Panc1 (cell line): ENCODE measurements at regions not wholly inside any gene's neighbourhood (a gene's known extent, or its start where the extent isn't known, plus 50 kb on each side); places are given as distances from the start of the nearest gene placed in this dataset.

ENCODE experiments used
- ATAC-seq: fragments of 200-7000 bp; cut with Tn5 transposase; 2 replicates; pipeline ENCODE4 v1.9.1; 2020; ENCODE audit warnings: mild to moderate bottlenecking, moderate library complexity
- BruUV-seq: library from RNA; stranded (reverse); fragments of 400-500 nt; replicated peaks from 2 replicates; lab custom pipeline; 2021; lab: Mats Ljungman, UMichigan
- CTCF ChIA-PET: fragments of 300-600 bp; sonication (Branson Sonifier 250); formaldehyde crosslinking; loops from one replicate; lab custom pipeline; 2022; ENCODE audit warnings: antibody characterized with exemption; lab: Charles Lee
- POLR2A ChIA-PET: fragments of 300-600 bp; sonication (Branson Sonifier 250); formaldehyde crosslinking; loops from one replicate; lab custom pipeline; 2022; ENCODE audit warnings: antibody characterized with exemption; lab: Charles Lee
- DNase-seq: peaks from one replicate; pipeline ENCODE4 v3.0.0-alpha.2; 2010; ENCODE audit warnings: low read depth, low spot score
- H3K27ac ChIP-seq: 2 replicates; pipeline ENCODE4 v1.5.1; 2011; ENCODE audit warnings: mild to moderate bottlenecking, low read length, inconsistent platforms
- H3K27me3 ChIP-seq: fragments of 200-500 bp; sonication (Bioruptor generic); 2 replicates; pipeline ENCODE4 v1.6.0; 2014; ENCODE audit warnings: low read length, inconsistent platforms; ENCODE audit not compliant: control insufficient read depth, insufficient read depth
- H3K36me3 ChIP-seq: fragments of 200-500 bp; sonication (Bioruptor generic); 2 replicates; pipeline ENCODE4 v1.5.1; 2014; ENCODE audit warnings: inconsistent platforms, mild to moderate bottlenecking, low read length, moderate library complexity; ENCODE audit not compliant: control insufficient read depth, insufficient read depth
- H3K4me1 ChIP-seq: 2 replicates; pipeline ENCODE4 v1.5.1; 2011; ENCODE audit warnings: inconsistent platforms, mild to moderate bottlenecking, low read length, moderate library complexity; ENCODE audit not compliant: control insufficient read depth, insufficient read depth
- H3K4me3 ChIP-seq, 2 experiments: 2 replicates each; pipeline ENCODE4 v1.5.1; 2011 to 2012; ENCODE audit warnings: low read depth in 2 of 2, low read length in 2 of 2, mild to moderate bottlenecking in 2 of 2, inconsistent platforms in 1 of 2, moderate library complexity in 1 of 2
- H3K9me3 ChIP-seq: fragments of 200-500 bp; sonication (Bioruptor generic); 2 replicates; pipeline ENCODE4 v1.5.1; 2014; ENCODE audit warnings: low read depth, mild to moderate bottlenecking, inconsistent platforms, low read length, moderate library complexity; ENCODE audit not compliant: control insufficient read depth, insufficient read depth
- POLR2AphosphoS5 ChIP-seq: IDR thresholded peaks from 2 replicates; pipeline ENCODE4 v1.6.1; 2012; ENCODE audit warnings: mild to moderate bottlenecking, low read depth, low read length, moderate library complexity
- SIN3A ChIP-seq: IDR thresholded peaks from 2 replicates; pipeline ENCODE4 v1.6.1; 2012; ENCODE audit warnings: low read depth, mild to moderate bottlenecking, low read length, moderate library complexity, borderline replicate concordance; ENCODE audit not compliant: insufficient read depth
- TCF7L2 ChIP-seq: IDR thresholded peaks from 2 replicates; pipeline ENCODE4 v1.6.1; 2011; ENCODE audit warnings: mild to moderate bottlenecking, low read depth, low read length, inconsistent platforms
- in situ Hi-C: cut with HindIII; loops from 2 replicates; pipeline ENCODE4 v1.10.0; 2016; ENCODE audit warnings: low sequenced_read_pairs, low pct_unique_long_range_greater_than_20kb
- intact Hi-C: fragments of 100-400 bp; cut with micrococcal nuclease; formaldehyde crosslinking; loops from one replicate; pipeline ENCODE4 v1.10.0; 2022; ENCODE audit not compliant: unreplicated experiment
- TF ChIP-seq, protein P1 (sequence below): fragments of 450-650 bp; IDR thresholded peaks from 2 replicates; pipeline ENCODE4 v1.5.1; 2017; ENCODE audit warnings: mild to moderate bottlenecking
- TF ChIP-seq, protein P2 (sequence below), 2 experiments: IDR thresholded peaks; 2 replicates each; pipeline ENCODE4 v1.6.1; 2011 to 2012; ENCODE audit warnings: low read depth in 2 of 2, control low read depth in 1 of 2, low read length in 1 of 2, mild to moderate bottlenecking in 1 of 2, moderate library complexity in 1 of 2; ENCODE audit not compliant: insufficient read depth in 1 of 2

DNA sequence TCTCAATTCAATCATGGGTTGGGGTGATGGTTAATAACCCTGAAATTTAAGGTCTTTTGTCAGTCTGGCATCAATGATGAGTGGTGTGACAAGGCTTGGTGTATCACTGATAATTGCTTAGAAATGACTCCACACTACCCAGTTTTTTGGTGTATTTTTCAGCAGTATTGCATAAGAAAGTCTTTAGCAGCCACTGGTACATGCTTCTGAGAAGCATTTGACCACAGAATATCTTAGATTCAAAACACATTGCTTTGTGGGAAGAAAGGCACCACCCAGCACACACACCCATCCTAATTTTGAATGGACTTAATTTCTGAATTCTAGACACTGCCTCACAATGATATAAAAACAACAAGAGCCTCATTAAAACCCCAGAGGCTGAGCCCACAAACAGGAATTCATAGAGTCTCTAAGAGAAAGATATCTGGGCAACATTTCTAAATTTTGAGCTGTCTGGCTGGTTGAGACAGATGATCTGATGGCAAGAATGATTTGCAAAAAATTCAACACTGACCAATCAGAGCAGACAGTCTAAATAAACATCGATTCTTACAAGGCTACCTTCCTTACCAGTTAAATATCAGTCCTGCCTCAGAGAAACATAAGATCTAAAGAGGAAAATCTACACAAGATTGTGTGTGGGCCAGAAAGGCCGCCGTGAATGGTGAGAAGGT, 114.7 kb upstream of the CYP1B1 start:
- CTCF ChIA-PET: no interaction called here
- no peak overlapping the region for H3K27ac ChIP-seq
- POLR2A ChIA-PET: no interaction called here

DNA sequence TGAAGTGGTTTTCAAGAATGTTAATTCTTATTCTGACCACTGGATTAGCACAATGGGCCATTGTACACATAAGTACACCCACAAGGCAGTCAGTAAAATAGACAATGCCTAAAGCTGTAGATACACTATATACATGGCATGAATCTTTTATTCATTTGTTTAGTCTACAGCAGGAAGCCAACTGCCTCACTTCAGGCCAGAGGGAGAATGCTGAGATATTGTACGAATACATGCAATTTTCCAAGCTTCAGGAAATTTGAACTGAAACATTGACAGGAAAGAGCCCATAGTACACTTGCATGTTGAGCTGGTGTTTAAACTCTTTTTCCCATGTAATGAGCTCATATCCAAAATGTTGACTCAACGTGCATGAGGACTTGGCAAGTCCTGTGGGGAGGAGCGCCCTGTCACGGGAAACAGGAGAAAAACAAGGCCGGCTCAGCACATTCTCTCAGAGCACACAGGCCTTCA, 111.6 kb upstream of the CYP1B1 start:
- ChIA-PET POLR2A (no interaction called here), CTCF (interaction anchor here (0.7 kb wide), 1 partner anchor 92 kb away, joined by 7 read pairs; no protein-coding TSS in a partner anchor)
- H3K27ac ChIP-seq: no peak overlapping the region
- no peak for DNase-seq
- no TSS peak for BruUV-seq
- no peaks in the 10 kb centered on the region for H3K36me3 ChIP-seq
- intact Hi-C loops (no loop called here), in situ Hi-C loops (no loop called here)
- H3K27me3 ChIP-seq: no peaks in the 10 kb centered on the region
- no peak for ATAC-seq
- no peaks in the 10 kb centered on the region for H3K4me1 ChIP-seq
- TF ChIP-seq, protein P1, sequence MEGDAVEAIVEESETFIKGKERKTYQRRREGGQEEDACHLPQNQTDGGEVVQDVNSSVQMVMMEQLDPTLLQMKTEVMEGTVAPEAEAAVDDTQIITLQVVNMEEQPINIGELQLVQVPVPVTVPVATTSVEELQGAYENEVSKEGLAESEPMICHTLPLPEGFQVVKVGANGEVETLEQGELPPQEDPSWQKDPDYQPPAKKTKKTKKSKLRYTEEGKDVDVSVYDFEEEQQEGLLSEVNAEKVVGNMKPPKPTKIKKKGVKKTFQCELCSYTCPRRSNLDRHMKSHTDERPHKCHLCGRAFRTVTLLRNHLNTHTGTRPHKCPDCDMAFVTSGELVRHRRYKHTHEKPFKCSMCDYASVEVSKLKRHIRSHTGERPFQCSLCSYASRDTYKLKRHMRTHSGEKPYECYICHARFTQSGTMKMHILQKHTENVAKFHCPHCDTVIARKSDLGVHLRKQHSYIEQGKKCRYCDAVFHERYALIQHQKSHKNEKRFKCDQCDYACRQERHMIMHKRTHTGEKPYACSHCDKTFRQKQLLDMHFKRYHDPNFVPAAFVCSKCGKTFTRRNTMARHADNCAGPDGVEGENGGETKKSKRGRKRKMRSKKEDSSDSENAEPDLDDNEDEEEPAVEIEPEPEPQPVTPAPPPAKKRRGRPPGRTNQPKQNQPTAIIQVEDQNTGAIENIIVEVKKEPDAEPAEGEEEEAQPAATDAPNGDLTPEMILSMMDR: no peak
- TF ChIP-seq, protein P2, sequence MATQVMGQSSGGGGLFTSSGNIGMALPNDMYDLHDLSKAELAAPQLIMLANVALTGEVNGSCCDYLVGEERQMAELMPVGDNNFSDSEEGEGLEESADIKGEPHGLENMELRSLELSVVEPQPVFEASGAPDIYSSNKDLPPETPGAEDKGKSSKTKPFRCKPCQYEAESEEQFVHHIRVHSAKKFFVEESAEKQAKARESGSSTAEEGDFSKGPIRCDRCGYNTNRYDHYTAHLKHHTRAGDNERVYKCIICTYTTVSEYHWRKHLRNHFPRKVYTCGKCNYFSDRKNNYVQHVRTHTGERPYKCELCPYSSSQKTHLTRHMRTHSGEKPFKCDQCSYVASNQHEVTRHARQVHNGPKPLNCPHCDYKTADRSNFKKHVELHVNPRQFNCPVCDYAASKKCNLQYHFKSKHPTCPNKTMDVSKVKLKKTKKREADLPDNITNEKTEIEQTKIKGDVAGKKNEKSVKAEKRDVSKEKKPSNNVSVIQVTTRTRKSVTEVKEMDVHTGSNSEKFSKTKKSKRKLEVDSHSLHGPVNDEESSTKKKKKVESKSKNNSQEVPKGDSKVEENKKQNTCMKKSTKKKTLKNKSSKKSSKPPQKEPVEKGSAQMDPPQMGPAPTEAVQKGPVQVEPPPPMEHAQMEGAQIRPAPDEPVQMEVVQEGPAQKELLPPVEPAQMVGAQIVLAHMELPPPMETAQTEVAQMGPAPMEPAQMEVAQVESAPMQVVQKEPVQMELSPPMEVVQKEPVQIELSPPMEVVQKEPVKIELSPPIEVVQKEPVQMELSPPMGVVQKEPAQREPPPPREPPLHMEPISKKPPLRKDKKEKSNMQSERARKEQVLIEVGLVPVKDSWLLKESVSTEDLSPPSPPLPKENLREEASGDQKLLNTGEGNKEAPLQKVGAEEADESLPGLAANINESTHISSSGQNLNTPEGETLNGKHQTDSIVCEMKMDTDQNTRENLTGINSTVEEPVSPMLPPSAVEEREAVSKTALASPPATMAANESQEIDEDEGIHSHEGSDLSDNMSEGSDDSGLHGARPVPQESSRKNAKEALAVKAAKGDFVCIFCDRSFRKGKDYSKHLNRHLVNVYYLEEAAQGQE (IDR thresholded peaks at IDR 0.05; ENCODE audit: insufficient read depth in 1 of 2, low read depth in 2 of 2, low read length in 1 of 2): no peak
- H3K4me3 ChIP-seq: no peak overlapping the region
- no peaks in the 10 kb centered on the region for H3K9me3 ChIP-seq

More for the DNA sequence above, 114.7 kb upstream of the CYP1B1 start:
- ATAC-seq (no peak), DNase-seq (no peak)
- BruUV-seq: no TSS peak
- no peaks in the 10 kb centered on the region for H3K36me3 ChIP-seq
- intact Hi-C loops: no loop called here
- H3K4me3 ChIP-seq: no peak overlapping the region
- no peaks in the 10 kb centered on the region for H3K9me3 ChIP-seq
- TF ChIP-seq, protein P2 (IDR thresholded peaks at IDR 0.05; ENCODE audit: insufficient read depth in 1 of 2, low read depth in 2 of 2, low read length in 1 of 2): no peak
- TF ChIP-seq SIN3A (no peak), POLR2AphosphoS5 (no peak), TCF7L2 (no peak)
- TF ChIP-seq, protein P1: no peak
- H3K27me3 ChIP-seq: no peaks in the 10 kb centered on the region
- in situ Hi-C loops: no loop called here
- H3K4me1 ChIP-seq: no peaks in the 10 kb centered on the region
